Epithelial cell of prostate (primary cell): ENCODE measurements at regions not wholly inside any gene's neighbourhood (a gene's known extent, or its start where the extent isn't known, plus 50 kb on each side); places are given as distances from the start of the nearest gene placed in this dataset.

Source experiments
- DNase-seq: peaks from one replicate; pipeline ENCODE4 v3.0.0-alpha.2; 2011; ENCODE audit warnings: low read depth, low spot score
- H3K27ac ChIP-seq: fragments of 450-650 bp; 2 replicates; pipeline ENCODE4 v1.5.1; 2017; ENCODE audit warnings: mild to moderate bottlenecking

GRCh38 chr4:36000941-36001557 lies 243.3 kb downstream of the ARAP2 start:
- H3K27ac ChIP-seq = peak overlapping the region; percentile 22
- DNase-seq = no peak

DNA sequence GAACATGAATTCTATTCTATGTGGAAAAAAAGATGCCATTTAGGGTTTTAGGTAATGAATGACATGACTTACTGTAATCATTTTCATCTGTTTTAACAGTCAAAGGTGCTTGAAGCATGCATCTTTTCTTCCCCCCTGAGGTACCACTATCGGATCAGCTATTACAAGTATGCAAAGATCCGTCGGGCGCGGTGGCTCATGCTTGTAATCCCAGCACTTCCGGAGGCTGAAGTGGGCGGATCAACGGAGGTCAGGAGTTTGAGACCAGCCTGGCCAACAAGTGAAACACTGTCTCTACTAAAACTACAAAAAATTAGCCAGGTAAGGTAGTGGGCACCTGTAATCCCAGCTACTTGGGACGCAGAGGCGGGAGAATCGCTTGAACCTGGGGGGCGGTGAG lies 241.3 kb downstream of the ARAP2 start:
- no peak for DNase-seq
- H3K27ac ChIP-seq = no peak overlapping the region

DNA sequence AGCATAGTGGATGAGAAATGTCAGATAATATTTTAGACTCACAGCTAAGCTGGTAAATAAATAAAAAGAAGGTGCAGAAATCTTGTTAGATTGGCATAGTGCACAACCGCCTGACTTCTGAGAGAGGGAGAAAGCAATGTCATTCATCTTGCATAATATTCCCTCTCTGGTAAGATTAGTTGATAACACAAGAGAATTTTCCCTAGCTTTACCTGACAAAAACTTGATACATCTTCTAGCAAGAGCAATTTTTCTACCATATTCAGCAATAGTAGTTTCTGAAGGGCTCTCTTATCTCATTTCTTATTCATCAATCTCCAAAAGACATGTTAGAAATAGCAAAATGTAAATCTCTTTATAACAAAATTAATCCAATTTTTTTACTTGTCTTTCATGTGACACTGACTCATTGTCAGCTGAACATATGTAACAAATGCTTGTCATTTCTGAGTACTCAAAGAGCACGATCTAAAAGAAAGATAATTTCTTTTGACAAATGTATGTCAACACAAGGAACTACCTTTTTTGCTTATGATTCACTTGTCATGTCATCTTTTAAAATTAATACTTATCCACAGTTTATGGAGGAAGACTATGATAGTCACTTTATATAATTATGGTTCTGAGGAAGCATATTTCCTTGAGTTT lies 240.0 kb downstream of the ARAP2 start:
- peak overlapping the region; percentile 47 for H3K27ac ChIP-seq
- no peak for DNase-seq

- H3K27ac ChIP-seq = peak overlapping the region; percentile 22
- DNase-seq = peak; percentile 18
Measured at GRCh38 chr4:36006226-36006625, 238.1 kb downstream of the ARAP2 start.

DNA sequence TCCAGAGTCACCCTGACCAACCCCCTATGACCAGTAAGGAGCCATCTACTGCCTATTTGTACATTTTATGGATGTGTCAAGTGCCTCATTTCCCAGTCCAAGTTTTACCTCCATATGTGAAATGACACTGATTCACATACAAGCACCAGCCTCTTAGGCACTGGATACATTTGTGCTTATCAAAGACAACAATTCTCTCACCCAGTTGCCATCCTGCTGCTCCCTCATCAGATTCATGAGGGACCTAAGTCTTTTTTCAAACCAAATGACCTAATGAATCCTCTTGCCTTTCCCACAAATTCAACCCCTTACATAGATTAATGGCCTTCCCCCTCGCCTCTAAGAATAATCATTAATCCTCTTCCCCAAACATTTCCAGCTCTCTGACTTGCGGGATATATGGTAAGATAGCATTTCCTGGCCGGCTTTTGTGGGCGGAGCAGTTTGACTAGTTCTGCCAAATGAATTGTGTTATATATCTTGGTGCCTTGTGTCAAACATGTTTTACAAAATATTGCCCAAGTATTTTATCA lies 233.9 kb downstream of the ARAP2 start:
- DNase-seq = no peak
- H3K27ac ChIP-seq = no peak overlapping the region

GRCh38 chr4:36011381-36011780 lies 232.9 kb downstream of the ARAP2 start:
- H3K27ac ChIP-seq = no peak overlapping the region

GRCh38 chr4:36012503-36012902 lies 231.8 kb downstream of the ARAP2 start:
- no peak for DNase-seq
- H3K27ac ChIP-seq = no peak overlapping the region

More at GRCh38 chr4:36011381-36011780, 232.9 kb downstream of the ARAP2 start:
- DNase-seq = no peak

- DNase-seq = no peak
- H3K27ac ChIP-seq = no peak overlapping the region
Measured at GRCh38 chr4:36013206-36013605, 231.1 kb downstream of the ARAP2 start.
